GM23338 (cell line): ENCODE measurements at regions not wholly inside any gene's neighbourhood (a gene's known extent, or its start where the extent isn't known, plus 50 kb on each side); places are given as distances from the start of the nearest gene placed in this dataset.

Source experiments
- EZH2phosphoT487 ChIP-seq: fragments of 200-600 bp; sonication (generic); IDR thresholded peaks from one replicate; pipeline ENCODE4 v1.8.1; 2018; ENCODE audit warnings: antibody characterized with exemption; ENCODE audit not compliant: unreplicated experiment
- JUNB ChIP-seq: IDR thresholded peaks from one replicate; pipeline ENCODE4 v1.6.1; 2016; ENCODE audit warnings: antibody characterized with exemption; ENCODE audit not compliant: unreplicated experiment
- POLR2AphosphoS5 ChIP-seq: IDR thresholded peaks from 2 replicates; pipeline ENCODE4 v1.6.1; 2016; ENCODE audit warnings: antibody characterized with exemption, low read depth
- REST ChIP-seq: IDR thresholded peaks from one replicate; pipeline ENCODE4 v1.6.1; 2018; ENCODE audit warnings: antibody characterized with exemption; ENCODE audit not compliant: unreplicated experiment
- ZNF114 ChIP-seq: fragments of 250-450 bp; sonication (Bioruptor Pico); IDR thresholded peaks from 2 replicates; pipeline ENCODE4 v1.5.0; 2020; ENCODE audit warnings: mild to moderate bottlenecking, moderate library complexity
- ZNF462 ChIP-seq: fragments of 250-450 bp; sonication (Bioruptor Pico); IDR thresholded peaks from 2 replicates; pipeline ENCODE4 v1.5.0; 2020; ENCODE audit warnings: mild to moderate bottlenecking, moderate library complexity
- TF ChIP-seq, protein P1 (sequence below): IDR thresholded peaks from 2 replicates; pipeline ENCODE4 v1.6.1; 2016; ENCODE audit warnings: antibody characterized with exemption

DNA sequence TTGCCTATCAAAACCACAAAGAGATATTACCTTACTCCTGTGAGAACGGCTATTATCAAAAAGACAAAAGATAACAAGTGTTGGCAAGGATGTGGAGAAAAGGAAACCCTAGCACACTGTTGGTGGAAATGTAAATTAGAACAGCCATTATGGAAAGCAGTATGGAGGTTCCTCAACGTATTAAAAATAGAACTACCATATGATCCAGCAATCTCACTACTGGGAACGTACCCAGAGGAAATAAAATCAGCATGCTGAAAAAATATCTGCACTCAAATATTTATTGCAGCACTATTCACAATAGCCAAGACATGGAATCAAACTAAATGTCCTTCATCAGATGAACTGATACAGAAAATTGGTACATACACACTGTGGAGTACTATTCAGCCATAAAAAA lies 149.4 kb upstream of the MLN start (continued):
- no peak for TF ChIP-seq ZNF462 (CRISPR knock-in tag)
- TF ChIP-seq EZH2phosphoT487: no peak
- no peak for TF ChIP-seq ZNF114 (CRISPR knock-in tag)
- no peak for TF ChIP-seq JUNB
- TF ChIP-seq REST: no peak
- TF ChIP-seq POLR2AphosphoS5: no peak
- TF ChIP-seq, protein P1, sequence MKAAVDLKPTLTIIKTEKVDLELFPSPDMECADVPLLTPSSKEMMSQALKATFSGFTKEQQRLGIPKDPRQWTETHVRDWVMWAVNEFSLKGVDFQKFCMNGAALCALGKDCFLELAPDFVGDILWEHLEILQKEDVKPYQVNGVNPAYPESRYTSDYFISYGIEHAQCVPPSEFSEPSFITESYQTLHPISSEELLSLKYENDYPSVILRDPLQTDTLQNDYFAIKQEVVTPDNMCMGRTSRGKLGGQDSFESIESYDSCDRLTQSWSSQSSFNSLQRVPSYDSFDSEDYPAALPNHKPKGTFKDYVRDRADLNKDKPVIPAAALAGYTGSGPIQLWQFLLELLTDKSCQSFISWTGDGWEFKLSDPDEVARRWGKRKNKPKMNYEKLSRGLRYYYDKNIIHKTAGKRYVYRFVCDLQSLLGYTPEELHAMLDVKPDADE: no peak
